Muscle of back (tissue), 3 donors: ENCODE measurements at regions not wholly inside any gene's neighbourhood (a gene's known extent, or its start where the extent isn't known, plus 50 kb on each side); places are given as distances from the start of the nearest gene placed in this dataset.
"Not testable (repeated sequence)": the region's sequence is repeated elsewhere in the genome, so short reads cannot be mapped to it uniquely, and the experiment has no call there.

Experiments
- DNase-seq, 3 donors: peaks; one replicate each; pipeline versions ENCODE4 v3.0.0 to v3.0.0-alpha.2; 2013

DNA sequence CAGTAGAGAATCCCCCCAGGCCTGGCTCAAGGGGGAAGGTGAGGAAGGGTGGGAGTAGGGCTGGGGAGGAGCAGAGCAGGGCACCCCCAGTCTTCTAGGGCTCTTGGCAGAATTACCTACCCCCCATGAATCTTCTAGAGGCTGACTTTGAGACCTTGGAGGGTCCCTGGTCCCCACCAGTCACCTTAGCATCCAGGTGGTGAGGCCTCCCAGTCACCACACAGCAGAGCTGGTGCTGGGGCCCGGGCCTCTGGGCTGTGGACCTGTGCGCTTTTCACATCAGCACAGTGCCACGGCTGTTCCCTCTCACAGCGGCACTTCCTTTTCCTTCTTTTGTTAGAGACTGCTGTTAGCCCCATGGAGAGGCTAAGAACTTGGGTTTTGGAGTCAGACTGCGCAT, 148.6 kb upstream of the PITX1 start:
- DNase-seq = no peak

GRCh38 chr5:135181653-135182052, 147.6 kb upstream of the PITX1 start:
- no peak for DNase-seq

DNA sequence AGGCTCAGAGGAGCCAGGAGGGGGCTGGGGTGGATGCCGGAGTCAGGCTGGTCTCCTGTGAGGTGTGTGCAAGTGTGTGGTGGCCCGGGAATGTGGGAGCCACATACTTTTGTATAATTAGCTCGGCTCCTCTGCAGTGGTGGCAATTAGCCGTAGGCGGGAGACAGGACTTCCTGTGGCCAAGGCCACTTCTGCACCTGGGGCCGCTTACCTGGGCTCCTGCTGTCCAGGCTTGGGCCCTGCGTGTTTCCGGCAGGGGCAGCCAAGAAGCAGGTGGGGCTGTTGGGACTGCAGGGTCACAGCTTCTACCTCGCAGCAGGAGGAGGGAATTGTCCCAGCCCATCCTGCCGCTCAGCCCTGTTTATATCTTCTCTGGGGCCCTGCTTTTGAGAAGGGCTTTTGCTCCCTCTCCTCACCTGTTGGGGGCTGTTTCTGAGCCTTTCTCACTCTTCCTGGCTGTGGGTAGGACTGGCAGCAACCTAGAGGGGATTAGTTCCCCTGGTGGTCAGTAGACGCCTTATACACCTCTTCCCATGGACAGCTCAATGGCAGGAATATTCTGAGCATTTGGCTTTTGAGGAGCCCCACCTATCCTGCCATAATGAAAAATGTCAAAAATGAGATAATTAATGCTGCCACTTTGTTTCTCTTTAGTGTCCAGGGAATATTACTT, 145.4 kb upstream of the PITX1 start:
- no peak for DNase-seq

GRCh38 chr5:135178476-135179155, 144.6 kb upstream of the PITX1 start:
- no peak for DNase-seq

DNA sequence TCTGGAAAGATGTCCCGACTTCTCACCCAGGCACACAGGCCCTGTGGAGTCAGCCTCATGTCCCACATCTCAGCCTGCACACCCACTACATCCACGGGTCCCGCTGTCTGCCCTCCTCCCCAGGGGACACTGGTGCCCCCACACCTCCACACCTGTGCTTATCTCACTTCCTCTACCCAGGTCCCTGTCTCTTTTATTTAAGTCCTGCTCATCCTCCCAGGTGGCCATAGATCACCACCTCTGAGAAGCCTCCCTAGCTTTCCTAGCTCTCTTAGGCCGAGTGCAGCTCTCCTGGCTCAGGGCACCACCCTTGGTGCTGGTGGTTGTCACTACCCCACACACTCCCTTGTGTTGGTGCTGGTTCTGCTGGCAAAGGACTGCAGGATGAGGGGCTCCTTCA, 143.6 kb upstream of the PITX1 start:
- DNase-seq = no peak

DNA sequence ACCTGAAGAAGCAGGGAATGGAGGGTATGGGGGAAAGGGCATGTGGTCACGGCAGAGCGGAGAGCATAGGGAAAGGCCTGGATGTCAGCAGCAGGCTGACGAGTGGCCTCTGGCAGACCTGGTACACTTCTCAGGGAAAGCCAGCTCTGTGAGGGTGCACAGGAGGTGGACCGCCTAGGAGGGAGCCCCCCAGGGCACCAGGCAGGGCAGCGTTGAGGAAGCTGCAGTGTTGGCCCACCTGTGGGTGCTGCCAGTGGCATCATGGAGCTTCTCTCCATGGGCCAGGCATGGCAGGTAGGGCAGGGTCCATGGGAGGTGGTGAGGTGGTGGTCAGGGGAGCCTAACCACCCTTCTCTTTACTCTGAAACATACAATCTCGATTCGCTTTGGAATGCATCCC, 143.0 kb upstream of the PITX1 start:
- DNase-seq = no peak

DNA sequence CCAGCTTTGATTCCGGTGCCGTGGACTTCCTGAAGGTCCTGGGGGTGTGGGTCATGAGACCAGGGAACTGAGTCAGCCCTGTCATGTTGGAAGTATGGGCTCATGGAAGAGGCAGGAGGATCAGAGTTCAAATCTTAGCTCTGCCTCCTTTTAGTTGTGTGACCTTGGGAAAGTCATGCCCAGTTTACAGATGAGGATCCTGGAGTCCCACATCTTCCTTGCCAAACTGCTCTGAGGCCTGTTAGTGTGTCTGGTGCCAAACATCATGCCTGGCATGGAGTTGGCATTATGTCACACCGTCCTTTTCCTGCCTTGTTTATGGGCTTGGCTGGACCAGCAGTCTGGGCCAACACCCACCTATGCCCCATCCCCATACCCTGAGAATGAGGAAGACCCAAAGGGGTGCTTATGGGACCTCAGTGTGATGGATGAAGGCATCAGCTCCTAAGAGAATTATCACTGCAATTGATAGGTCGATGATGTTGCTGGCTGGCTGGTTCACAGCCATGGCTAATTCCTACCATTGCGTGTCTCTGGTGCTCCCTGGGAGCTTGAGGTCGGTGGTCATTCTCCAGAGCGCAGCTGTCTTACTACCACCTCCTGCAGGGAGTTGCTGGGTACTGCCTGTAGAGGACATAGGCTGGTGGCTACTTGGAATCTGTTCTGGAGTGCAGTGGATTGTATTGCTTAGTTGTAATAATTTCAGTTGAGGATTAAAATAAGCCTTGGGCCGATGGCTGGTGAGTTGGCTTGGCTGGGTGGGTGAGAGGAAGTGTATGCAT, 140.5 kb upstream of the PITX1 start:
- DNase-seq = no peak

DNA sequence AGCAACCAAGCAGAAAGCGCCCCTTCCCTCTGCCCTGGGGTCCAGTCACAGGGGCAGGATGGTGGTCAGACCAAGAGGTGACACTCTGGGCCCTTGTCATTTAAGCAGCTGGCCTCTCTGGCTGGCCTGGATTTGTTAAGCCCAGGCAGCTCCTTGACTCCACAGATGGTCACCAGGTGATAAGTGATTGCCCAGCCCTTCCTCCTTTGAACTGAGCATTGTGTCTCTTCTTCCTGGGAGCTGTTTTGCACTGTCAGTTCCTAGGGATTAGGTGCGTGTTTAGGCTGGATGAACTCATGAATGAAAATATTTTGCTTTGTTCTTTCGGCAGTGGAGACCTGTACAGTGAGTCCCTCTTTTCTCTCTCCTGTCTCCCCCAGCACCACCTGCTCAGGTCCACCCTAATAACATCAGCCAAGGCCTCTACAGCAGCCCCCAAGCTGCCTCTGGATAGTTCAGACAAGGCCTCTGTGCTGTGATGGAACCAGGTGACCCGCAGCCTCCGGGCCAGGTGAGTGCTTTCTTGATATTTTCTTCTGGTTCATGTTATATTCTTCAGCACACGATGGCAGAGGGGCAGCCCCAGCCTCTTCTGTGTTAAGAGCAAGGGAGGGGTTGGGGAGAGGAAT, 139.7 kb upstream of the PITX1 start:
- no peak for DNase-seq

GRCh38 chr5:135172718-135173117, 138.7 kb upstream of the PITX1 start:
- DNase-seq = no peak

- no peak for DNase-seq
These were observed 137.3 kb upstream of the PITX1 start for GRCh38 chr5:135171336-135171735.

GRCh38 chr5:135170500-135170899, 136.5 kb upstream of the PITX1 start:
- DNase-seq = no peak

GRCh38 chr5:135169753-135170152, 135.7 kb upstream of the PITX1 start:
- DNase-seq = no peak

DNA sequence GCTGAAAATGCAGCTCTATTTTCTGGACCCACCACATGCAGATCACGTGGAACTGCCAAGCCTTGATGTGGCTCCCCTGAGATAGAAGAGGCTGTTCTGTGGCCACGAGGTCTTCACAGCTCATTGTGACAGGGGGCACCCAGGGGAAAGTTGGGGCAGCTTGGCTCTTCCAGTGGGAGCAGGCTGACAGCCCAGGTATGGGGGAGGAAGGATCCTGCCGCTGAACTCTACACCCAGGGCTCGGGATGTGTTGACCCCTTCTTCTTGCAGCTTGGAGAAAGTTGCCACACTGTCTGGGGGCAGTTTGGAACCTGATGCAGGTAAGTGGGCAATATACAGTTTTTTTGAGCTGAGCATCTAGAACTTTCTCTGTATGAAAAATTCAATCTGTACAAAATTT, 133.6 kb upstream of the PITX1 start:
- DNase-seq = no peak

- DNase-seq = not testable (repeated sequence)
These were observed 131.0 kb upstream of the PITX1 start for GRCh38 chr5:135164873-135165614.

DNA sequence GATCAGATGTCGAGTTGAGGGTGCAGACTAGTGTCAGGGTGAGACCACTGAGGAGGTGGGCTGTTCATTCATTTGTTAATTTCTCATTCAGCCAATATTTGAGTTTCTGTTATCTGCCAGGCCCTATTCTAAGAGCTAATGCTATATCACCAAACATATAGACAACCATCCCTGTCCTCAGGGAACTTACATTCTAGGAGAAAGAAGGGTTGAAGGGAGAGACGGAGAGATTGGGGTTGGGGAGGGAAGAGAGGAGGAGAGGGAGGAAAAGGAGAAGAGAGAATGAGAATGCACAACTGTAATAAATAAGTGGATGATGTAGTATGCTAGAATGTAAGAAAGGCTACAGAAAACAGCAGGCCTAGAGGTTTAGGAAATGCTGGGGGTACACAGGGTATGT, 129.9 kb upstream of the PITX1 start:
- DNase-seq = no peak

DNA sequence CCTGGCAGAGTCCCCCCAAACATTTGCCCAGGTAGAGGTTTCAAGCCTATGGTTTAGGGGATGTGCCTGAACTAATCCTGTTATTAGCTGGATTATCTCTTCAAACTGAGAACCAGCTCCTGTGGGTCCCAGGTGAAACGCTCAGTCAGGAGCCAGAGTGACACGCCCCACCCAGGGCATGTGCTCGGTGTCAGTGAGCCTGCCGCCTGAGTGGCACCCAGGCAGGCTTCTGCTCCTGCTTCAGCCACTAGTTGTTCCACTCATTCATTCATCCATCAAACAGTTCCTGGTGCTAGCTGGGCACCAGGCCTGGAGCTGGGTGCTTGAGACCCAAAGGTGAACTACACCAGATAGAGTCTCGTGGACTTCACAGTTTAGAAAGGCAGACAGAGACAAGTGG, 129.4 kb upstream of the PITX1 start:
- no peak for DNase-seq

DNA sequence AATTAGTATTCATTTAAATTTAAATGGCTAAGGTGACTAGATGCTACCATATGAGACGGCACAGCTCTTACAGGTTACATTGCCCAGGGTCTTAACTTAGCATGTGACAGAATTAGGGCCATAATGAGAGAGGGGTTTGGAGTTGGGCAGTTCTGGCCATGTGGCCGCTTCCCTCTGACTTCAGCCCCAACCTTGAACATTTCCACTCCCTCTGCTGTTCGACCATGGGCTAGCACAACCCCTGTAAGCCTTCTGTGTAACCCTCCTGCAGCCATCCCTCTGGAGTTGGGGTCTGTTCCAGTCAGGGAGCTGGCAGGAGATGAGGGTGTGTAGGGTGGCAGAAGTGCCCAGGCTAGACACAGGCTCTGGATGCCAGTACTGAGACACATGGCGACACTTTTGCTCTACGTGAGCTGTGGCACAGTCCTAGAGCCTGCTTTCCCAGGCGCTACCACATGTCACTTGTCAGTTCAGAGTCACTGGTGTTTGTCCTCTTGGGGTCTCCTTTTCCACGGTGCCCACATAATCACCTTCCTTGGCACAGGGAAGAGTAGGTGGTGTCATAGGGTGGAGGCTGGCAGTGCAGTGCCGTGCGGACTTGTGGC, 128.7 kb upstream of the PITX1 start:
- DNase-seq = no peak

- DNase-seq = no peak
These were observed 127.2 kb upstream of the PITX1 start for GRCh38 chr5:135161221-135161620.

GRCh38 chr5:135160036-135160675, 126.1 kb upstream of the PITX1 start:
- no peak for DNase-seq

GRCh38 chr5:135159626-135160025, 125.6 kb upstream of the PITX1 start:
- no peak for DNase-seq

- DNase-seq = no peak
These were observed 125.0 kb upstream of the PITX1 start for GRCh38 chr5:135158982-135159381.
